ENCODE measurements at regions not wholly inside any gene's neighbourhood (a gene's known extent, or its start where the extent isn't known, plus 50 kb on each side); places are given as distances from the start of the nearest gene placed in this dataset.

GRCh38 chr5:68369457-68370125 is 154.0 kb downstream of the PIK3R1 start:
- no peaks in the 10 kb centered on the region for H3K27me3 ChIP-seq (ENCODE audit: control insufficient read depth, insufficient read depth, low read length)
- no peak for TF ChIP-seq CTCF (IDR thresholded peaks at IDR 0.05; ENCODE audit: borderline replicate concordance, extremely low read depth, insufficient read depth)
- no peak overlapping the region for H3K4me3 ChIP-seq (ENCODE audit: low read length in 3 of 3)
- intact Hi-C loops (cut with DNase I): no loop called here
- no peaks in the 10 kb centered on the region for H3K9me3 ChIP-seq (ENCODE audit: control insufficient read depth in 2 of 3, insufficient read depth in 1 of 3, low read length in 3 of 3)
- DNase-seq (no peak), FAIRE-seq (no peak)
- H3K27ac ChIP-seq (ENCODE audit: low read depth in 2 of 2, low read length in 2 of 2): no peak overlapping the region
- no peaks in the 10 kb centered on the region for H3K4me1 ChIP-seq (ENCODE audit: control insufficient read depth in 2 of 3, insufficient read depth in 2 of 3, low read depth in 1 of 3, low read length in 3 of 3)
- H3K36me3 ChIP-seq (ENCODE audit: control insufficient read depth in 2 of 3, insufficient read depth in 3 of 3, low read length in 3 of 3): no peaks in the 10 kb centered on the region
- no peak overlapping the region for H3K9ac ChIP-seq (ENCODE audit: low read length in 3 of 3)

- no peaks in the 10 kb centered on the region for H3K27me3 ChIP-seq (ENCODE audit: control insufficient read depth, insufficient read depth, low read length)
- no peak for TF ChIP-seq CTCF (IDR thresholded peaks at IDR 0.05; ENCODE audit: borderline replicate concordance, extremely low read depth, insufficient read depth)
Measured at GRCh38 chr5:68370196-68370595, 154.6 kb downstream of the PIK3R1 start.

GRCh38 chr5:68371607-68372006 is 156.1 kb downstream of the PIK3R1 start:
- H3K27me3 ChIP-seq (ENCODE audit: control insufficient read depth, insufficient read depth, low read length): no peaks in the 10 kb centered on the region
- no peak for TF ChIP-seq CTCF (IDR thresholded peaks at IDR 0.05; ENCODE audit: borderline replicate concordance, extremely low read depth, insufficient read depth)
- H3K4me1 ChIP-seq (ENCODE audit: control insufficient read depth in 2 of 3, insufficient read depth in 2 of 3, low read depth in 1 of 3, low read length in 3 of 3): no peaks in the 10 kb centered on the region
- no peak overlapping the region for H3K4me3 ChIP-seq (ENCODE audit: low read length in 3 of 3)
- intact Hi-C loops (cut with DNase I): no loop called here
- no peaks in the 10 kb centered on the region for H3K36me3 ChIP-seq (ENCODE audit: control insufficient read depth in 2 of 3, insufficient read depth in 3 of 3, low read length in 3 of 3)
- no peak overlapping the region for H3K27ac ChIP-seq (ENCODE audit: low read depth in 2 of 2, low read length in 2 of 2)
- DNase-seq (no peak), FAIRE-seq (no peak)
- H3K9me3 ChIP-seq (ENCODE audit: control insufficient read depth in 2 of 3, insufficient read depth in 1 of 3, low read length in 3 of 3): no peaks in the 10 kb centered on the region
- H3K9ac ChIP-seq (ENCODE audit: low read length in 3 of 3): no peak overlapping the region

More at GRCh38 chr5:68370196-68370595, 154.6 kb downstream of the PIK3R1 start:
- H3K9me3 ChIP-seq (ENCODE audit: control insufficient read depth in 2 of 3, insufficient read depth in 1 of 3, low read length in 3 of 3): no peaks in the 10 kb centered on the region
- intact Hi-C loops (cut with DNase I): no loop called here
- FAIRE-seq: no peak
- H3K36me3 ChIP-seq (ENCODE audit: control insufficient read depth in 2 of 3, insufficient read depth in 3 of 3, low read length in 3 of 3): no peaks in the 10 kb centered on the region
- no peak overlapping the region for H3K27ac ChIP-seq (ENCODE audit: low read depth in 2 of 2, low read length in 2 of 2)
- no peak for DNase-seq
- H3K4me3 ChIP-seq (ENCODE audit: low read length in 3 of 3): no peak overlapping the region
- H3K4me1 ChIP-seq (ENCODE audit: control insufficient read depth in 2 of 3, insufficient read depth in 2 of 3, low read depth in 1 of 3, low read length in 3 of 3): no peaks in the 10 kb centered on the region
- H3K9ac ChIP-seq (ENCODE audit: low read length in 3 of 3): no peak overlapping the region

- Histone ChIP-seq H3K36me3 (ENCODE audit: control insufficient read depth in 2 of 3, insufficient read depth in 3 of 3, low read length in 3 of 3) (no peaks in the 10 kb centered on the region), H3K4me1 (ENCODE audit: control insufficient read depth in 2 of 3, insufficient read depth in 2 of 3, low read depth in 1 of 3, low read length in 3 of 3) (no peaks in the 10 kb centered on the region), H3K9me3 (ENCODE audit: control insufficient read depth in 2 of 3, insufficient read depth in 1 of 3, low read length in 3 of 3) (no peaks in the 10 kb centered on the region), H3K4me3 (ENCODE audit: low read length in 3 of 3) (no peak overlapping the region), H3K9ac (ENCODE audit: low read length in 3 of 3) (no peak overlapping the region), H3K27me3 (ENCODE audit: control insufficient read depth, insufficient read depth, low read length) (no peaks in the 10 kb centered on the region), H3K27ac (ENCODE audit: low read depth in 2 of 2, low read length in 2 of 2) (no peak overlapping the region)
- FAIRE-seq (no peak), DNase-seq (no peak)
- intact Hi-C loops (cut with DNase I): no loop called here
- no peak for TF ChIP-seq CTCF (IDR thresholded peaks at IDR 0.05; ENCODE audit: borderline replicate concordance, extremely low read depth, insufficient read depth)
Measured at GRCh38 chr5:68372161-68372560, 156.6 kb downstream of the PIK3R1 start.

Data from kidney (tissue), 13 donors.